ENCODE measurements at regions not wholly inside any gene's neighbourhood (a gene's known extent, or its start where the extent isn't known, plus 50 kb on each side); places are given as distances from the start of the nearest gene placed in this dataset.

- Histone ChIP-seq H2BK120ac (ENCODE audit: low read depth, low read length, poor library complexity, severe bottlenecking) (no peak overlapping the region), H2BK5ac (ENCODE audit: insufficient read length, low read length) (no peak overlapping the region), H2BK12ac (ENCODE audit: insufficient read length, low read depth, low read length) (no peak overlapping the region), H4K20me1 (ENCODE audit: control insufficient read depth, insufficient read depth, insufficient read length) (no peaks in the 10 kb centered on the region), H4K5ac (ENCODE audit: insufficient read length, low read depth, low read length) (no peak overlapping the region), H2BK20ac (ENCODE audit: low read depth, low read length, poor library complexity, severe bottlenecking) (no peak overlapping the region), H3K27ac (ENCODE audit: insufficient read length, low read depth, low read length) (no peak overlapping the region), H3K9ac (ENCODE audit: extremely low read depth, insufficient read length, low read length) (no peak overlapping the region), H3K79me2 (ENCODE audit: insufficient read depth, low read length) (no peaks in the 10 kb centered on the region), H3K79me1 (ENCODE audit: insufficient read depth, low read depth, low read length, poor library complexity, severe bottlenecking) (no peaks in the 10 kb centered on the region), H2AFZ (ENCODE audit: low read length) (no peak overlapping the region), H2BK15ac (ENCODE audit: low read depth, low read length) (no peak overlapping the region), H4K91ac (ENCODE audit: insufficient read length, low read depth, low read length) (no peak overlapping the region), H2AK5ac (ENCODE audit: insufficient read length, low read length) (no peak overlapping the region), H3K14ac (ENCODE audit: insufficient read depth, low read length) (no peak overlapping the region), H3K18ac (ENCODE audit: insufficient read length, low read depth, low read length) (no peak overlapping the region), H3T11ph (ENCODE audit: low read length) (no peak overlapping the region), H3K4me2 (ENCODE audit: insufficient read depth, insufficient read length, low read length) (no peak overlapping the region), H3K27me3 (ENCODE audit: insufficient read depth, low read length) (no peaks in the 10 kb centered on the region), H3K4me1 (ENCODE audit: insufficient read depth, low read length) (peaks cover 9% of the 10 kb centered on the region), H3K23ac (ENCODE audit: insufficient read length, low read depth, low read length) (no peak overlapping the region), H4K8ac (replicated peaks; ENCODE audit: insufficient read length, low read depth, low read length) (no peak overlapping the region), H3K4ac (ENCODE audit: low read depth, low read length) (no peak overlapping the region), H3K23me2 (ENCODE audit: insufficient read length, low read depth, low read length, poor library complexity, severe bottlenecking) (no peaks in the 10 kb centered on the region), H3K9me3 (ENCODE audit: control insufficient read depth, low read depth, low read length) (no peaks in the 10 kb centered on the region), H3K56ac (ENCODE audit: insufficient read length, low read depth, low read length) (no peak overlapping the region)
- H3K4me1 Mint-ChIP-seq = peaks cover 25 to 38% of the 10 kb centered on the region in 2 experiments
- no peaks in the 10 kb centered on the region for H3K9me3 Mint-ChIP-seq
- no peak for DNase-seq
- no peak overlapping the region for H3K4me3 Mint-ChIP-seq
- H3K36me3 Mint-ChIP-seq (ENCODE audit: insufficient read depth in 1 of 3, low read depth in 3 of 3) = no peaks in the 10 kb centered on the region
- H3K27ac Mint-ChIP-seq = no peak overlapping the region
- no CpG with 5 or more reads among the region's 10 CpGs for WGBS (ENCODE audit: extremely low coverage, insufficient read length, low lambda C conversion rate)
- H3K27me3 Mint-ChIP-seq (ENCODE audit: low read depth) = no peaks in the 10 kb centered on the region; the same call in 1 of the 2 replicates
- TF ChIP-seq CTCF (conservative IDR thresholded peaks at IDR 0.05) = no peak
Measured at GRCh38 chr18:49656073-49656692, 94.3 kb downstream of the LIPG start.
